ENCODE measurements at regions not wholly inside any gene's neighbourhood (a gene's known extent, or its start where the extent isn't known, plus 50 kb on each side); places are given as distances from the start of the nearest gene placed in this dataset.

DNA sequence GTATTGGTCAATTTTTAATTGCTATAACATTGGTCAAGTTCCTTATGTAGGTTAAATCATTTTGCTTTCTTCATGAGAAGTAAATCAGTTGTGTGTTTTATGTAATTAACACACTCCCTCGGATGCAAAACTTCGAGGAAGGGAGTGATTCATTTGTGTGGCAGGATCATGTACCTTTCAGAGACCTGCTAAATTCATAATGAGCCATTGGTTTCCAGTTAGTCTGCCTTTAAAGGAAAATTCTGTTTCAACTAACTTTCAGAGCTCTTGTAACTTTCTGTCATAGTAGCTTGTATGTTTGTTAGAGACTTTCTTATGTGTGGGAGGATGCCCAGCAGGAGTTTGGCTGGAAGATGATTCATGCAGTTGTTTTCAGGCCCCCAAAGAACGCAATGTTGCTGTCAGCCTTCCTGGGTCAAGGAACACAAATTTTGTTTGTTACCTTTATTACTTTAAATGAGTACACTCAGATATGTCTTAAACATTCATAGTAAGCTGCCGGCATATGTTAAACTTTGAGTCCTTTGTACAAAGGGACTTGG, 72.1 kb downstream of the GPR101 start:
- no peak for TF ChIP-seq ELF4 (CRISPR knock-in tag; IDR thresholded peaks at IDR 0.05; ENCODE audit: low read depth)
- TF ChIP-seq, protein P1, sequence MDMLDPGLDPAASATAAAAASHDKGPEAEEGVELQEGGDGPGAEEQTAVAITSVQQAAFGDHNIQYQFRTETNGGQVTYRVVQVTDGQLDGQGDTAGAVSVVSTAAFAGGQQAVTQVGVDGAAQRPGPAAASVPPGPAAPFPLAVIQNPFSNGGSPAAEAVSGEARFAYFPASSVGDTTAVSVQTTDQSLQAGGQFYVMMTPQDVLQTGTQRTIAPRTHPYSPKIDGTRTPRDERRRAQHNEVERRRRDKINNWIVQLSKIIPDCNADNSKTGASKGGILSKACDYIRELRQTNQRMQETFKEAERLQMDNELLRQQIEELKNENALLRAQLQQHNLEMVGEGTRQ (CRISPR knock-in tag; IDR thresholded peaks at IDR 0.05), result no peak
- TF ChIP-seq SMAD3 (CRISPR knock-in tag; IDR thresholded peaks at IDR 0.05; ENCODE audit: borderline replicate concordance), result no peak
- TF ChIP-seq, protein P2, sequence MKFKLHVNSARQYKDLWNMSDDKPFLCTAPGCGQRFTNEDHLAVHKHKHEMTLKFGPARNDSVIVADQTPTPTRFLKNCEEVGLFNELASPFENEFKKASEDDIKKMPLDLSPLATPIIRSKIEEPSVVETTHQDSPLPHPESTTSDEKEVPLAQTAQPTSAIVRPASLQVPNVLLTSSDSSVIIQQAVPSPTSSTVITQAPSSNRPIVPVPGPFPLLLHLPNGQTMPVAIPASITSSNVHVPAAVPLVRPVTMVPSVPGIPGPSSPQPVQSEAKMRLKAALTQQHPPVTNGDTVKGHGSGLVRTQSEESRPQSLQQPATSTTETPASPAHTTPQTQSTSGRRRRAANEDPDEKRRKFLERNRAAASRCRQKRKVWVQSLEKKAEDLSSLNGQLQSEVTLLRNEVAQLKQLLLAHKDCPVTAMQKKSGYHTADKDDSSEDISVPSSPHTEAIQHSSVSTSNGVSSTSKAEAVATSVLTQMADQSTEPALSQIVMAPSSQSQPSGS (CRISPR knock-in tag; IDR thresholded peaks at IDR 0.05; ENCODE audit: borderline replicate concordance, low read depth), result no peak
- TF ChIP-seq CREB1 (CRISPR knock-in tag; IDR thresholded peaks at IDR 0.05), result no peak
- TF ChIP-seq, protein P3, sequence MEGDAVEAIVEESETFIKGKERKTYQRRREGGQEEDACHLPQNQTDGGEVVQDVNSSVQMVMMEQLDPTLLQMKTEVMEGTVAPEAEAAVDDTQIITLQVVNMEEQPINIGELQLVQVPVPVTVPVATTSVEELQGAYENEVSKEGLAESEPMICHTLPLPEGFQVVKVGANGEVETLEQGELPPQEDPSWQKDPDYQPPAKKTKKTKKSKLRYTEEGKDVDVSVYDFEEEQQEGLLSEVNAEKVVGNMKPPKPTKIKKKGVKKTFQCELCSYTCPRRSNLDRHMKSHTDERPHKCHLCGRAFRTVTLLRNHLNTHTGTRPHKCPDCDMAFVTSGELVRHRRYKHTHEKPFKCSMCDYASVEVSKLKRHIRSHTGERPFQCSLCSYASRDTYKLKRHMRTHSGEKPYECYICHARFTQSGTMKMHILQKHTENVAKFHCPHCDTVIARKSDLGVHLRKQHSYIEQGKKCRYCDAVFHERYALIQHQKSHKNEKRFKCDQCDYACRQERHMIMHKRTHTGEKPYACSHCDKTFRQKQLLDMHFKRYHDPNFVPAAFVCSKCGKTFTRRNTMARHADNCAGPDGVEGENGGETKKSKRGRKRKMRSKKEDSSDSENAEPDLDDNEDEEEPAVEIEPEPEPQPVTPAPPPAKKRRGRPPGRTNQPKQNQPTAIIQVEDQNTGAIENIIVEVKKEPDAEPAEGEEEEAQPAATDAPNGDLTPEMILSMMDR (IDR thresholded peaks at IDR 0.05), result no peak
- no peak for TF ChIP-seq KAT7 (CRISPR knock-in tag; IDR thresholded peaks at IDR 0.05; ENCODE audit: borderline replicate concordance)
- no peak for TF ChIP-seq ZNF232 (CRISPR knock-in tag; IDR thresholded peaks at IDR 0.05)
- TF ChIP-seq, protein P4, sequence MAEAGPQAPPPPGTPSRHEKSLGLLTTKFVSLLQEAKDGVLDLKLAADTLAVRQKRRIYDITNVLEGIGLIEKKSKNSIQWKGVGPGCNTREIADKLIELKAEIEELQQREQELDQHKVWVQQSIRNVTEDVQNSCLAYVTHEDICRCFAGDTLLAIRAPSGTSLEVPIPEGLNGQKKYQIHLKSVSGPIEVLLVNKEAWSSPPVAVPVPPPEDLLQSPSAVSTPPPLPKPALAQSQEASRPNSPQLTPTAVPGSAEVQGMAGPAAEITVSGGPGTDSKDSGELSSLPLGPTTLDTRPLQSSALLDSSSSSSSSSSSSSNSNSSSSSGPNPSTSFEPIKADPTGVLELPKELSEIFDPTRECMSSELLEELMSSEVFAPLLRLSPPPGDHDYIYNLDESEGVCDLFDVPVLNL (CRISPR knock-in tag; IDR thresholded peaks at IDR 0.05; ENCODE audit: borderline replicate concordance, low read depth), result no peak
